ENCODE measurements at regions not wholly inside any gene's neighbourhood (a gene's known extent, or its start where the extent isn't known, plus 50 kb on each side); places are given as distances from the start of the nearest gene placed in this dataset.

- 8% methylated on average over 17 of the region's 17 CpGs for WGBS (ENCODE audit: insufficient coverage, insufficient replicate concordance, low lambda C conversion rate, missing lambda C conversion rate)
- ChIA-PET RAD21 (ENCODE audit: unreplicated experiment) (interaction anchor here (0.8 to 3.5 kb wide), 12 partner anchors 10 to 1008 kb away, joined by 4 to 21 read pairs (median 6); no protein-coding TSS in a partner anchor), SMC1A (ENCODE audit: uncharacterized antibody, unreplicated experiment) (interaction anchor here (0.7 to 5.4 kb wide), 12 partner anchors 9 to 1018 kb away, joined by 3 to 46 read pairs (median 3); no protein-coding TSS in a partner anchor), POLR2A (interaction anchor here (0.6 to 0.9 kb wide), 2 partner anchors 18 to 23 kb away, joined by 3 read pairs; no protein-coding TSS in a partner anchor), CTCF (interaction anchor here (0.8 to 4.6 kb wide), 19 partner anchors 11 to 1011 kb away, joined by 3 to 52 read pairs (median 6); no protein-coding TSS in a partner anchor)
- H3K4me1 ChIP-seq (ENCODE audit: control insufficient read depth, insufficient read depth, low read length) = peaks cover 37% of the 10 kb centered on the region
- H3K9me3 ChIP-seq (replicated peaks; ENCODE audit: control insufficient read depth, insufficient read depth, low read length) = no peaks in the 10 kb centered on the region; the same call in 2 of the 3 replicates
- H3K4me2 ChIP-seq (ENCODE audit: control insufficient read depth, insufficient read depth) = peak overlapping the region; percentile 65
- no peaks in the 10 kb centered on the region; a peak in 1 of 4 replicates for H3K27me3 ChIP-seq (replicated peaks in 1 of 2; ENCODE audit: control insufficient read depth in 2 of 2, insufficient read depth in 2 of 2, low read length in 1 of 2)
- H3K4me3 ChIP-seq = no peak overlapping the region
- intact Hi-C loops (cut with micrococcal nuclease; ENCODE audit: unreplicated experiment) = loop anchor here (2.0 to 10.0 kb wide), 6 partner anchors 24 to 909 kb away; no protein-coding TSS in a partner anchor
- ATAC-seq (peak; percentile 89), FAIRE-seq (peak; percentile 38), DNase-seq (ENCODE audit: low read depth, low spot score) (peak; percentile 91)
- no peaks in the 10 kb centered on the region for H3K79me2 ChIP-seq (ENCODE audit: control insufficient read depth, insufficient read depth, low read length)
- H2AFZ ChIP-seq (ENCODE audit: control insufficient read depth, low read depth, low read length) = no peak overlapping the region
- no TSS peak for BruUV-seq (replicated peaks)
- peak overlapping the region; percentile 47 for H3K27ac ChIP-seq (ENCODE audit: control insufficient read depth, insufficient read depth)
- in situ Hi-C loops (cut with MboI) = loop anchor here (5.0 kb wide), 2 partner anchors 729 to 1019 kb away; no protein-coding TSS in a partner anchor
- no peak overlapping the region for H3K9ac ChIP-seq (ENCODE audit: control insufficient read depth, insufficient read depth, low read length)
- no peaks in the 10 kb centered on the region for H4K20me1 ChIP-seq (ENCODE audit: control insufficient read depth, insufficient read depth)
- H3K36me3 ChIP-seq (ENCODE audit: control insufficient read depth in 2 of 2, insufficient read depth in 2 of 2, low read length in 1 of 2) = no peaks in the 10 kb centered on the region
- TF ChIP-seq STAT1 (conservative IDR thresholded peaks at IDR 0.05) (no peak), SKIL (IDR thresholded peaks at IDR 0.05; ENCODE audit: low read depth, poor library complexity, severe bottlenecking) (peak; percentile 88), MEF2A (IDR thresholded peaks at IDR 0.05; ENCODE audit: insufficient read depth, low read depth, low read length) (peak; percentile 49; the same call in 1 of the 2 replicates), ZBTB40 (IDR thresholded peaks at IDR 0.05; ENCODE audit: borderline replicate concordance) (no peak), ZBTB33 (IDR thresholded peaks at IDR 0.05) (no peak), NR2F1 (conservative IDR thresholded peaks at IDR 0.05) (peak; percentile 97), ZZZ3 (IDR thresholded peaks at IDR 0.05; ENCODE audit: control insufficient read depth, insufficient read length, low read depth) (no peak), POLR2A (IDR thresholded peaks at IDR 0.05; ENCODE audit: low read depth, low read length) (0 out of 2 replicates have a peak, but pooled peaks have one; percentile 25), HDGF (IDR thresholded peaks at IDR 0.05) (0 out of 2 replicates have a peak, but pooled peaks have one; percentile 38), PBX3 (IDR thresholded peaks at IDR 0.05; ENCODE audit: insufficient replicate concordance, low read depth, low read length) (no peak), NRF1 (conservative IDR thresholded peaks at IDR 0.05; ENCODE audit: low read depth, low read length) (no peak), TCF7 (IDR thresholded peaks at IDR 0.05; ENCODE audit: borderline replicate concordance) (0 out of 2 replicates have a peak, but pooled peaks have one; percentile 32)
These were observed 276.6 kb downstream of the UACA start for GRCh38 chr15:70486451-70487386.
